ENCODE measurements at regions not wholly inside any gene's neighbourhood (a gene's known extent, or its start where the extent isn't known, plus 50 kb on each side); places are given as distances from the start of the nearest gene placed in this dataset.

DNA sequence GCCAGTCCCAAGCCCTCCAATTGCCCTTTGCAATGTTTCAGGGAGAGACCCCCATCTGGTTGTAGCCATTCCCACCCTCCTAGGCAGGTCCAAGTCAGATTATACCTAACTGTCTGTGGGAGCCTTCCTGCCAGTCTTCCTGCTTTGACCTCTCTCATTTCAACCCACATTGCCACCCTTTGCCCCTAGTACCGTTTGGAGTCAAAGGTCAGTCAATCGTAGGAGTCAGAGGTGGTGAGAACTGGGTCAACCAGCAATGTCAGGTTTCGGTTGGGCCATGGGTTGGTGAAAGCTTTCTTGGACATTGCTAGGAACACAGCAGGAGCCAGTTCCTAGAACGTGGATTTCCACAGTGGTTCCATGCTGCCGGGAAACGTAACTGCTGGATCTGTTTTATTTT is 269.4 kb upstream of the GHITM start:
- Histone ChIP-seq H3K4me1 (no peaks in the 10 kb centered on the region), H3K27ac (no peak overlapping the region), H3K4me3 (no peak overlapping the region), H3K9me3 (no peaks in the 10 kb centered on the region), H3K4me2 (no peak overlapping the region)
- POLR2A ChIA-PET, result no interaction called here
- TF ChIP-seq RAD21 (conservative IDR thresholded peaks at IDR 0.05 in 1 of 2, IDR thresholded peaks at IDR 0.05 in 1 of 2) (no peak), RCOR1 (IDR thresholded peaks at IDR 0.05; ENCODE audit: low read depth, low read length) (no peak), NFE2L2 (conservative IDR thresholded peaks at IDR 0.05; ENCODE audit: low read length) (no peak), PHF8 (IDR thresholded peaks at IDR 0.05; ENCODE audit: borderline replicate concordance, low read depth) (no peak), RFX5 (IDR thresholded peaks at IDR 0.05) (no peak), FOXS1 (CRISPR knock-in tag; IDR thresholded peaks at IDR 0.05) (no peak), EP300 (IDR thresholded peaks at IDR 0.05) (no peak), SREBF2 (IDR thresholded peaks at IDR 0.05) (no peak), TP53 (CRISPR knock-in tag; IDR thresholded peaks at IDR 0.05) (no peak), FOSL2 (IDR thresholded peaks at IDR 0.05) (no peak), FOSL2 (CRISPR knock-in tag; IDR thresholded peaks at IDR 0.05) (no peak), RARB (CRISPR knock-in tag; IDR thresholded peaks at IDR 0.05) (no peak), MAZ (IDR thresholded peaks at IDR 0.05; ENCODE audit: borderline replicate concordance, low read depth, low read length) (no peak)
- TF ChIP-seq, protein P1, sequence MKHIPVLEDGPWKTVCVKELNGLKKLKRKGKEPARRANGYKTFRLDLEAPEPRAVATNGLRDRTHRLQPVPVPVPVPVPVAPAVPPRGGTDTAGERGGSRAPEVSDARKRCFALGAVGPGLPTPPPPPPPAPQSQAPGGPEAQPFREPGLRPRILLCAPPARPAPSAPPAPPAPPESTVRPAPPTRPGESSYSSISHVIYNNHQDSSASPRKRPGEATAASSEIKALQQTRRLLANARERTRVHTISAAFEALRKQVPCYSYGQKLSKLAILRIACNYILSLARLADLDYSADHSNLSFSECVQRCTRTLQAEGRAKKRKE (CRISPR knock-in tag; IDR thresholded peaks at IDR 0.05; ENCODE audit: low read depth), result no peak
- ATAC-seq, result no peak
- no peak for FAIRE-seq
- DNase-seq (ENCODE audit: low read depth in 1 of 2, low spot score in 1 of 2), result no peak
- CTCF ChIA-PET, result interaction anchor here (2.2 kb wide), 1 partner anchor 17 kb away, joined by 10 read pairs; no protein-coding TSS in a partner anchor
- WGBS (ENCODE audit: missing lambda C conversion rate), result 10% methylated on average over 6 of the region's 6 CpGs

DNA sequence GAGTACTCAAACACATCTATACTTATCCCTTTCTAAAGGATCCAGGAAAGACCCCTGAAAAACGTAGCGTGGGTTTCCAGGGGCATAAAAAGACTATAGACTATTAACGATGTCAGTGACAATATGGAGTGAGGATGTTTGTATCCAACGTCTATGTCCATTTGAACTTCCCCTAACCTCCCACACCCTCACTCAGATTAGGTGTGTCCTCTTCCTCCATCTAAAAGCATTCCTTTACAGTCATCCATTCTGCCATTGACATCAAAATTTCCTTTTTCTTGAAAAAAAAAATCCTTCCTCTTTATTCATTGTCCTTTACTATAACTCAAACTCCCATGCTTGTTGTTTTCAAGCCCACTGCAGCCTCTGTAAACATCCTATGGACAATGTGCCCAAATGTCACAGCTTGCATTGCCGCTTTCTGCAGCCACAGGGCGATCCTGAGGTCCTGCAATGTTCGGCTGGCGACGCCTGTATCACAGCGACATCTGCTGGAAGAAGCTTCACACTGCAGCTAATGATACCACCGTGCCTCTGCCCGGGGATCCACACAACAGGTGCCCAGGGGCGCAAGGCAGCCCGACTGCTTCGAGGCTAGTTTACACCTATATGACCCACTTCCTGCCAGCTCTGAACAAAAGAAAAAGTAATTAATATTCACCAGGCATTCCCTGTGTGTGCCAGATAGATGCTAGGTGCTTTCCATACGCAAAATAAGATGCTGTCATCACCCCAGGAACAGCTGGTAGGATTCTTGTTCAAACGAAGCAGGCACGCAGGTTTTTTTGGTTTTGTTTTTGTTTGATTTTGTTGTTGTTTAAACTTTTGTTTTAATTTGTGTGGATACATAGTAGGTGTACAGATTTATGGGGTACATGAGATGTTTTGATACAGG is 267.9 kb upstream of the GHITM start:
- ChIA-PET POLR2A (no interaction called here), CTCF (interaction anchor here (0.6 to 2.2 kb wide), 24 partner anchors 9 to 1076 kb away, joined by 3 to 11 read pairs (median 4); no protein-coding TSS in a partner anchor)
- WGBS (ENCODE audit: missing lambda C conversion rate), result 11% methylated on average over 14 of the region's 18 CpGs
- no peaks in the 10 kb centered on the region for H3K4me1 ChIP-seq
- DNase-seq (ENCODE audit: low read depth in 1 of 2, low spot score in 1 of 2) (peak; percentile 38 to 69), ATAC-seq (peak; percentile 94 to 99), FAIRE-seq (peak; percentile 51)
- H3K4me2 ChIP-seq, result no peak overlapping the region
- H3K9me3 ChIP-seq, result no peaks in the 10 kb centered on the region
- H3K4me3 ChIP-seq, result no peak overlapping the region
- peak; percentile 78 to 92 for TF ChIP-seq RAD21 (conservative IDR thresholded peaks at IDR 0.05 in 1 of 2, IDR thresholded peaks at IDR 0.05 in 1 of 2)
- no peak for TF ChIP-seq MAFK (IDR thresholded peaks at IDR 0.05; ENCODE audit: partially characterized antibody)
- TF ChIP-seq MAZ (IDR thresholded peaks at IDR 0.05; ENCODE audit: borderline replicate concordance, low read depth, low read length), result no peak
- no peak for TF ChIP-seq HOXA7 (CRISPR knock-in tag; IDR thresholded peaks at IDR 0.05)
- peak; percentile 61; the same call in 2 of the 3 replicates for TF ChIP-seq SMC3 (IDR thresholded peaks at IDR 0.05)
- TF ChIP-seq, protein P2, sequence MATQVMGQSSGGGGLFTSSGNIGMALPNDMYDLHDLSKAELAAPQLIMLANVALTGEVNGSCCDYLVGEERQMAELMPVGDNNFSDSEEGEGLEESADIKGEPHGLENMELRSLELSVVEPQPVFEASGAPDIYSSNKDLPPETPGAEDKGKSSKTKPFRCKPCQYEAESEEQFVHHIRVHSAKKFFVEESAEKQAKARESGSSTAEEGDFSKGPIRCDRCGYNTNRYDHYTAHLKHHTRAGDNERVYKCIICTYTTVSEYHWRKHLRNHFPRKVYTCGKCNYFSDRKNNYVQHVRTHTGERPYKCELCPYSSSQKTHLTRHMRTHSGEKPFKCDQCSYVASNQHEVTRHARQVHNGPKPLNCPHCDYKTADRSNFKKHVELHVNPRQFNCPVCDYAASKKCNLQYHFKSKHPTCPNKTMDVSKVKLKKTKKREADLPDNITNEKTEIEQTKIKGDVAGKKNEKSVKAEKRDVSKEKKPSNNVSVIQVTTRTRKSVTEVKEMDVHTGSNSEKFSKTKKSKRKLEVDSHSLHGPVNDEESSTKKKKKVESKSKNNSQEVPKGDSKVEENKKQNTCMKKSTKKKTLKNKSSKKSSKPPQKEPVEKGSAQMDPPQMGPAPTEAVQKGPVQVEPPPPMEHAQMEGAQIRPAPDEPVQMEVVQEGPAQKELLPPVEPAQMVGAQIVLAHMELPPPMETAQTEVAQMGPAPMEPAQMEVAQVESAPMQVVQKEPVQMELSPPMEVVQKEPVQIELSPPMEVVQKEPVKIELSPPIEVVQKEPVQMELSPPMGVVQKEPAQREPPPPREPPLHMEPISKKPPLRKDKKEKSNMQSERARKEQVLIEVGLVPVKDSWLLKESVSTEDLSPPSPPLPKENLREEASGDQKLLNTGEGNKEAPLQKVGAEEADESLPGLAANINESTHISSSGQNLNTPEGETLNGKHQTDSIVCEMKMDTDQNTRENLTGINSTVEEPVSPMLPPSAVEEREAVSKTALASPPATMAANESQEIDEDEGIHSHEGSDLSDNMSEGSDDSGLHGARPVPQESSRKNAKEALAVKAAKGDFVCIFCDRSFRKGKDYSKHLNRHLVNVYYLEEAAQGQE (IDR thresholded peaks at IDR 0.05), result no peak
- TF ChIP-seq, protein P3, sequence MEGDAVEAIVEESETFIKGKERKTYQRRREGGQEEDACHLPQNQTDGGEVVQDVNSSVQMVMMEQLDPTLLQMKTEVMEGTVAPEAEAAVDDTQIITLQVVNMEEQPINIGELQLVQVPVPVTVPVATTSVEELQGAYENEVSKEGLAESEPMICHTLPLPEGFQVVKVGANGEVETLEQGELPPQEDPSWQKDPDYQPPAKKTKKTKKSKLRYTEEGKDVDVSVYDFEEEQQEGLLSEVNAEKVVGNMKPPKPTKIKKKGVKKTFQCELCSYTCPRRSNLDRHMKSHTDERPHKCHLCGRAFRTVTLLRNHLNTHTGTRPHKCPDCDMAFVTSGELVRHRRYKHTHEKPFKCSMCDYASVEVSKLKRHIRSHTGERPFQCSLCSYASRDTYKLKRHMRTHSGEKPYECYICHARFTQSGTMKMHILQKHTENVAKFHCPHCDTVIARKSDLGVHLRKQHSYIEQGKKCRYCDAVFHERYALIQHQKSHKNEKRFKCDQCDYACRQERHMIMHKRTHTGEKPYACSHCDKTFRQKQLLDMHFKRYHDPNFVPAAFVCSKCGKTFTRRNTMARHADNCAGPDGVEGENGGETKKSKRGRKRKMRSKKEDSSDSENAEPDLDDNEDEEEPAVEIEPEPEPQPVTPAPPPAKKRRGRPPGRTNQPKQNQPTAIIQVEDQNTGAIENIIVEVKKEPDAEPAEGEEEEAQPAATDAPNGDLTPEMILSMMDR (IDR thresholded peaks at IDR 0.05), result peak; percentile 53
- no peak for TF ChIP-seq RCOR1 (IDR thresholded peaks at IDR 0.05; ENCODE audit: low read depth, low read length)
- TF ChIP-seq FOSB (CRISPR knock-in tag; IDR thresholded peaks at IDR 0.05), result no peak
- no peak for TF ChIP-seq NFE2L2 (conservative IDR thresholded peaks at IDR 0.05; ENCODE audit: low read length)
- no peak for TF ChIP-seq CEBPB (IDR thresholded peaks at IDR 0.05)
- H3K27ac ChIP-seq, result no peak overlapping the region

Data from A549 (cell line).